ENCODE measurements at regions not wholly inside any gene's neighbourhood (a gene's known extent, or its start where the extent isn't known, plus 50 kb on each side); places are given as distances from the start of the nearest gene placed in this dataset.

GRCh38 chr4:170234800-170235199 is 145.0 kb upstream of the AADAT start:
- TF ChIP-seq CTCF (conservative IDR thresholded peaks at IDR 0.05; ENCODE audit: low read depth in 2 of 2): no peak
- no peak for TF ChIP-seq CREB1 (CRISPR knock-in tag; IDR thresholded peaks at IDR 0.05; ENCODE audit: low read depth)
- TF ChIP-seq EZH2 (IDR thresholded peaks at IDR 0.05; ENCODE audit: low read depth, unreplicated experiment): no peak
- no peak for TF ChIP-seq POLR2AphosphoS5 (IDR thresholded peaks at IDR 0.05; ENCODE audit: low read depth)
- no peak for TF ChIP-seq EZH2phosphoT487 (IDR thresholded peaks at IDR 0.05; ENCODE audit: unreplicated experiment)

Data from GM23338 (cell line).